ENCODE measurements at regions not wholly inside any gene's neighbourhood (a gene's known extent, or its start where the extent isn't known, plus 50 kb on each side); places are given as distances from the start of the nearest gene placed in this dataset.

DNA sequence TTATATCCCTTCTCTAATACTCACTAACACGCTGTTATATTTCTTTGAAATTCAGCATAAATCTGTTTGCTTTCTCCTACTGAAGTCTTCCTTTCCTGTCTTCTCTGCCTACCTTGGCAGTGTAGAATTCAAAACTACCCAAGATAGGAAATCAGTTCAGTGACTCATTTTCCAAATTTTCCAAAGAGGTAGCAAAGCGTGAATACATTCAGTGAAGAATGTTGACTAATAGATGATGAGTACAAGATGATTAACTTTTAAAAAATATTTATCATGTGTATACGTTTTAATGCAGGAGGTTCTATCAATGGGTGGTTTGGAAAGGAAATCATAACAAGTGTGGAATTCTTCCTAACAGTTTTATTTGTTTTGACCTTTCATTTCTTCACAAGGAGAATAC is 201.9 kb upstream of the SLC8A1 start:
- Histone ChIP-seq H3K9ac (ENCODE audit: low read depth in 1 of 2, low read length in 2 of 2) (no peak overlapping the region), H3K4me1 (ENCODE audit: control insufficient read depth in 4 of 4, insufficient read depth in 4 of 4, low read length in 3 of 4) (no peaks in the 10 kb centered on the region), H3K27me3 (ENCODE audit: control insufficient read depth in 4 of 4, insufficient read depth in 4 of 4, low read length in 3 of 4) (peaks cover 0 to 4% (median 0%) of the 10 kb centered on the region in 4 donors), H3K4me3 (ENCODE audit: low read depth in 1 of 3, low read length in 3 of 3) (no peak overlapping the region), H3K27ac (ENCODE audit: low read depth in 1 of 2, low read length in 2 of 2) (no peak overlapping the region), H3K9me3 (ENCODE audit: control insufficient read depth in 4 of 4, low read length in 3 of 4) (no peaks in the 10 kb centered on the region), H3K36me3 (ENCODE audit: control insufficient read depth in 4 of 4, insufficient read depth in 3 of 4, low read depth in 1 of 4, low read length in 3 of 4) (no peaks in the 10 kb centered on the region)
- TF ChIP-seq FOXA1 (IDR thresholded peaks at IDR 0.05) (no peak), TAF1 (conservative IDR thresholded peaks at IDR 0.05) (no peak), ZBTB33 (IDR thresholded peaks at IDR 0.05) (no peak)
- DNase-seq (ENCODE audit: low spot score), result no peak
- WGBS, result 68% methylated on average over 3 of the region's 3 CpGs

- no peaks in the 10 kb centered on the region for H3K36me3 ChIP-seq (ENCODE audit: control insufficient read depth in 4 of 4, insufficient read depth in 3 of 4, low read depth in 1 of 4, low read length in 3 of 4)
- no peak overlapping the region for H3K27ac ChIP-seq (ENCODE audit: low read depth in 1 of 2, low read length in 2 of 2)
- H3K9ac ChIP-seq (ENCODE audit: low read depth in 1 of 2, low read length in 2 of 2), result no peak overlapping the region
- H3K9me3 ChIP-seq (ENCODE audit: control insufficient read depth in 4 of 4, low read length in 3 of 4), result no peaks in the 10 kb centered on the region
- no peaks in the 10 kb centered on the region for H3K4me1 ChIP-seq (ENCODE audit: control insufficient read depth in 4 of 4, insufficient read depth in 4 of 4, low read length in 3 of 4)
- peaks cover 0 to 4% (median 0%) of the 10 kb centered on the region in 4 donors for H3K27me3 ChIP-seq (ENCODE audit: control insufficient read depth in 4 of 4, insufficient read depth in 4 of 4, low read length in 3 of 4)
- 26% methylated on average over 1 of the region's 1 CpG for WGBS
- no peak for DNase-seq (ENCODE audit: low spot score)
- no peak overlapping the region for H3K4me3 ChIP-seq (ENCODE audit: low read depth in 1 of 3, low read length in 3 of 3)
- TF ChIP-seq HNF4G (IDR thresholded peaks at IDR 0.05) (no peak), ZBTB33 (IDR thresholded peaks at IDR 0.05) (no peak), SP1 (IDR thresholded peaks at IDR 0.05) (no peak), HNF4A (conservative IDR thresholded peaks at IDR 0.05) (no peak), EGR1 (IDR thresholded peaks at IDR 0.05; ENCODE audit: low read depth in 2 of 2) (no peak), CTCF (IDR thresholded peaks at IDR 0.05; ENCODE audit: low read depth, low read length, missing input control) (no peak), MAX (IDR thresholded peaks at IDR 0.05) (no peak), GABPA (IDR thresholded peaks at IDR 0.05 in 1 of 2, conservative IDR thresholded peaks at IDR 0.05 in 1 of 2) (no peak), NR2F2 (IDR thresholded peaks at IDR 0.05) (no peak), RAD21 (IDR thresholded peaks at IDR 0.05) (no peak), RXRA (IDR thresholded peaks at IDR 0.05) (no peak), FOXA1 (IDR thresholded peaks at IDR 0.05) (no peak), JUND (IDR thresholded peaks at IDR 0.05) (no peak)
- TF ChIP-seq, protein P1, sequence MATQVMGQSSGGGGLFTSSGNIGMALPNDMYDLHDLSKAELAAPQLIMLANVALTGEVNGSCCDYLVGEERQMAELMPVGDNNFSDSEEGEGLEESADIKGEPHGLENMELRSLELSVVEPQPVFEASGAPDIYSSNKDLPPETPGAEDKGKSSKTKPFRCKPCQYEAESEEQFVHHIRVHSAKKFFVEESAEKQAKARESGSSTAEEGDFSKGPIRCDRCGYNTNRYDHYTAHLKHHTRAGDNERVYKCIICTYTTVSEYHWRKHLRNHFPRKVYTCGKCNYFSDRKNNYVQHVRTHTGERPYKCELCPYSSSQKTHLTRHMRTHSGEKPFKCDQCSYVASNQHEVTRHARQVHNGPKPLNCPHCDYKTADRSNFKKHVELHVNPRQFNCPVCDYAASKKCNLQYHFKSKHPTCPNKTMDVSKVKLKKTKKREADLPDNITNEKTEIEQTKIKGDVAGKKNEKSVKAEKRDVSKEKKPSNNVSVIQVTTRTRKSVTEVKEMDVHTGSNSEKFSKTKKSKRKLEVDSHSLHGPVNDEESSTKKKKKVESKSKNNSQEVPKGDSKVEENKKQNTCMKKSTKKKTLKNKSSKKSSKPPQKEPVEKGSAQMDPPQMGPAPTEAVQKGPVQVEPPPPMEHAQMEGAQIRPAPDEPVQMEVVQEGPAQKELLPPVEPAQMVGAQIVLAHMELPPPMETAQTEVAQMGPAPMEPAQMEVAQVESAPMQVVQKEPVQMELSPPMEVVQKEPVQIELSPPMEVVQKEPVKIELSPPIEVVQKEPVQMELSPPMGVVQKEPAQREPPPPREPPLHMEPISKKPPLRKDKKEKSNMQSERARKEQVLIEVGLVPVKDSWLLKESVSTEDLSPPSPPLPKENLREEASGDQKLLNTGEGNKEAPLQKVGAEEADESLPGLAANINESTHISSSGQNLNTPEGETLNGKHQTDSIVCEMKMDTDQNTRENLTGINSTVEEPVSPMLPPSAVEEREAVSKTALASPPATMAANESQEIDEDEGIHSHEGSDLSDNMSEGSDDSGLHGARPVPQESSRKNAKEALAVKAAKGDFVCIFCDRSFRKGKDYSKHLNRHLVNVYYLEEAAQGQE (IDR thresholded peaks at IDR 0.05), result no peak
- TF ChIP-seq, protein P2, sequence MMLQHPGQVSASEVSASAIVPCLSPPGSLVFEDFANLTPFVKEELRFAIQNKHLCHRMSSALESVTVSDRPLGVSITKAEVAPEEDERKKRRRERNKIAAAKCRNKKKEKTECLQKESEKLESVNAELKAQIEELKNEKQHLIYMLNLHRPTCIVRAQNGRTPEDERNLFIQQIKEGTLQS (IDR thresholded peaks at IDR 0.05), result no peak
Observed at GRCh38 chr2:40654346-40654745, 202.5 kb upstream of the SLC8A1 start.
